Heart right ventricle (tissue), 16 donors: ENCODE measurements at regions not wholly inside any gene's neighbourhood (a gene's known extent, or its start where the extent isn't known, plus 50 kb on each side); places are given as distances from the start of the nearest gene placed in this dataset.
A peak's percentile ranks its signal among the peaks of the same experiment; 100 is the strongest.
"Not testable (repeated sequence)": the region's sequence is repeated elsewhere in the genome, so short reads cannot be mapped to it uniquely, and the experiment has no call there.

Experiments
- ATAC-seq, 8 donors: fragments of 200-7000 bp; cut with Tn5 transposase; one replicate each; pipeline ENCODE4 v1.9.1; 2020; ENCODE audit warnings: mild to moderate bottlenecking in 8 of 8, moderate library complexity in 8 of 8, moderate number of reproducible peaks in 1 of 8
- DNase-seq, 2 donors: peaks; one replicate each; pipeline ENCODE4 v3.0.0-alpha.2; 2020
- H3K27ac ChIP-seq, 10 donors: fragments of 200-600 bp; sonication (generic) in 2 of 10; one replicate each; pipeline versions ENCODE4 v1.5.0 to v1.8.0; 2020 to 2022; ENCODE audit warnings: mild to moderate bottlenecking in 3 of 10
- H3K27me3 ChIP-seq, 7 donors: fragments of 200-600 bp; one replicate each; pipeline ENCODE4 v1.8.0; 2021 to 2022; ENCODE audit warnings: mild to moderate bottlenecking in 2 of 7
- H3K36me3 ChIP-seq, 9 donors: fragments of 200-600 bp; sonication (generic) in 1 of 9; one replicate each; pipeline versions ENCODE4 v1.5.0 to v1.8.0; 2020 to 2022; ENCODE audit warnings: mild to moderate bottlenecking in 2 of 9
- H3K4me1 ChIP-seq, 9 donors: fragments of 200-600 bp; sonication (generic) in 1 of 9; one replicate each; pipeline versions ENCODE4 v1.5.0 to v1.8.0; 2020 to 2022; ENCODE audit warnings: mild to moderate bottlenecking in 4 of 9
- H3K4me3 ChIP-seq, 10 donors: fragments of 200-600 bp; sonication (generic) in 2 of 10; one replicate each; pipeline versions ENCODE4 v1.5.0 to v1.8.0; 2020 to 2022; ENCODE audit warnings: mild to moderate bottlenecking in 7 of 10, moderate library complexity in 2 of 10
- H3K9me3 ChIP-seq, 11 donors: fragments of 200-600 bp in 10 of 11; sonication (generic) in 2 of 11; one replicate each; pipeline versions ENCODE4 v1.5.0 to v1.8.0; 2013 to 2022; ENCODE audit warnings: mild to moderate bottlenecking in 2 of 11, control low read depth in 1 of 11, moderate library complexity in 1 of 11
- CTCF ChIP-seq, 9 donors: fragments of 200-600 bp; sonication (generic) in 2 of 9; IDR thresholded peaks; one replicate each; pipeline versions ENCODE4 v1.5.0 to v1.8.0; 2021 to 2022; ENCODE audit warnings: antibody characterized with exemption in 9 of 9, mild to moderate bottlenecking in 5 of 9, moderate library complexity in 1 of 9
- WGBS, 2 donors: extraction: QIAGEN DNeasy Blood & Tissue Kit; methylation state at CpG; one replicate each; pipeline ENCODE4 v1.1.7; 2013; ENCODE audit warnings: inconsistent platforms in 1 of 2; 5-methylcytosine and 5-hydroxymethylcytosine counted together
- intact Hi-C, 10 donors: fragments of 100-400 bp; cut with DNase I; formaldehyde crosslinking; loops; one replicate each; pipeline versions ENCODE4 v1.11.1 to v1.14.2; 2022
- donor health status: Arrhythmogenic right ventricular cardiomyopathy.
- donor health status: ischemic (EF 13 %, LVEDD 7.1; RV severe dilation, severe dysfunction).
- donor health status: healthy with polysubstance abuse.
- donor health status: DM: no; HTN: yes; CAD: no.
- donor health status: DM: no; HTN: no; CAD: no.
- donor health status: ischemic (EF 25% LVEDD 6.9; RV normal size, moderate dysfunction).
- donor health status: ischemic (EF 25% LVEDD 5.7; RV mildly dilated, moderate dysfunction).
- donor health status: healthy.
- donor health status: DM: yes; HTN: yes; CAD: no.
- donor health status: Ischemic cardiomyopathy.
- donor health status: ischemic (EF 35%, LVEDD 5.7; RV mildly dilated, moderate dysfunction).
- donor health status: nonischemic (EF 11% LVEDD 7.7; RV severe dilation, severe dysfunction).
- donor health status: DM: yes; HTN: yes; CAD: no.
- donor health status: PGD.
- donor health status: ischemic (EF 29% LVEDD 5.4; RV normal size, mild dysfunction).
- donor health status: nonischemic (EF 23%, LVEDD 6.1; RV moderate dilation, normal function).

- ATAC-seq (peak in 2 of 8 donors; percentile 20 to 31), DNase-seq (no peak)
- TF ChIP-seq CTCF (IDR thresholded peaks at IDR 0.05) = no peak
- 54 to 59% methylated on average over 7 of the region's 7 CpGs for WGBS, 2 donors
- Histone ChIP-seq H3K4me1 (peaks cover 0 to 17% (median 11%) of the 10 kb centered on the region in 9 donors), H3K4me3 (no peak overlapping the region), H3K36me3 (no peaks in the 10 kb centered on the region), H3K27ac (no peak overlapping the region), H3K9me3 (no peaks in the 10 kb centered on the region), H3K27me3 (peaks cover 0 to 48% (median 14%) of the 10 kb centered on the region in 7 donors)
- intact Hi-C loops = loop anchor here in 1 of 10 donors (2.0 kb wide), 1 partner anchor 23 kb away; no protein-coding TSS in a partner anchor
Observed at GRCh38 chr22:22375576-22376351, 131.2 kb downstream of the VPREB1 start.

GRCh38 chr22:22376352-22376706 lies 131.7 kb downstream of the VPREB1 start:
- intact Hi-C loops = no loop called here
- Histone ChIP-seq H3K4me1 (peaks cover 0 to 12% (median 5%) of the 10 kb centered on the region in 9 donors), H3K9me3 (no peaks in the 10 kb centered on the region), H3K27ac (no peak overlapping the region), H3K27me3 (peaks cover 0 to 51% (median 14%) of the 10 kb centered on the region in 7 donors), H3K4me3 (no peak overlapping the region), H3K36me3 (no peaks in the 10 kb centered on the region)
- ATAC-seq (peak in 1 of 8 donors; percentile 44), DNase-seq (no peak)
- TF ChIP-seq CTCF (IDR thresholded peaks at IDR 0.05) = no peak
- WGBS, 2 donors = 70 to 74% methylated on average over 3 of the region's 3 CpGs

- H3K27ac ChIP-seq, DNase-seq, H3K9me3 ChIP-seq, H3K4me1 ChIP-seq, H3K4me3 ChIP-seq, H3K36me3 ChIP-seq, intact Hi-C loops, ATAC-seq: not testable (repeated sequence)
- 63 to 74% methylated on average over 6 of the region's 6 CpGs for WGBS, 2 donors
- H3K27me3 ChIP-seq = peaks cover 0 to 55% (median 14%) of the 10 kb centered on the region in 7 donors
Observed at GRCh38 chr22:22376884-22377283, 131.7 kb downstream of the ZNF280B start.

- H3K4me3 ChIP-seq = no peak overlapping the region
- H3K27ac ChIP-seq = no peak overlapping the region
- no peak for TF ChIP-seq CTCF (IDR thresholded peaks at IDR 0.05)
- no peak for DNase-seq
- peaks cover 0 to 3% (median 0%) of the 10 kb centered on the region in 9 donors for H3K4me1 ChIP-seq
- peaks cover 0 to 60% (median 14%) of the 10 kb centered on the region in 7 donors for H3K27me3 ChIP-seq
- no peaks in the 10 kb centered on the region for H3K9me3 ChIP-seq
- no peak for ATAC-seq
- no peaks in the 10 kb centered on the region for H3K36me3 ChIP-seq
- intact Hi-C loops = no loop called here
Observed at GRCh38 chr22:22377335-22377734, 131.2 kb downstream of the ZNF280B start.
